Vagina (tissue), 2 donors: ENCODE measurements at regions not wholly inside any gene's neighbourhood (a gene's known extent, or its start where the extent isn't known, plus 50 kb on each side); places are given as distances from the start of the nearest gene placed in this dataset.

Experiments
- CTCF ChIP-seq, 3 experiments: fragments of 450-650 bp in 2 of 3; fragments of 200-600 bp in 1 of 3; sonication (generic) in 1 of 3; IDR thresholded peaks; one replicate each; pipeline ENCODE4 v1.5.1; 2017 to 2019; ENCODE audit warnings: antibody characterized with exemption in 3 of 3, mild to moderate bottlenecking in 2 of 3, moderate library complexity in 2 of 3
- POLR2A ChIP-seq, 2 donors: fragments of 450-650 bp; IDR thresholded peaks; one replicate each; pipeline ENCODE4 v1.6.1; 2017; ENCODE audit warnings: antibody characterized with exemption in 2 of 2, mild to moderate bottlenecking in 2 of 2, moderate library complexity in 2 of 2
- POLR2AphosphoS5 ChIP-seq, 2 donors: sonication (generic); formaldehyde crosslinking; IDR thresholded peaks; one replicate each; pipeline ENCODE4 v1.9.0; 2017; ENCODE audit warnings: antibody characterized with exemption in 2 of 2, mild to moderate bottlenecking in 2 of 2, low read depth in 1 of 2; ENCODE audit not compliant: insufficient read depth in 1 of 2

- TF ChIP-seq CTCF (IDR thresholded peaks at IDR 0.05): no peak
- TF ChIP-seq POLR2A (IDR thresholded peaks at IDR 0.05): no peak
- TF ChIP-seq POLR2AphosphoS5 (IDR thresholded peaks at IDR 0.05; ENCODE audit: insufficient read depth in 1 of 2, low read depth in 1 of 2): no peak
Observed at GRCh38 chr22:44401783-44402110, 89.0 kb upstream of the SHISAL1 start.
